ENCODE measurements at regions not wholly inside any gene's neighbourhood (a gene's known extent, or its start where the extent isn't known, plus 50 kb on each side); places are given as distances from the start of the nearest gene placed in this dataset. TPM values are rescaled to one million over a fixed set of nuclear protein-coding genes. Genes with fewer than 3 reads are reported as not detected.
A peak's percentile ranks its signal among the peaks of the same experiment; 100 is the strongest.

DNA sequence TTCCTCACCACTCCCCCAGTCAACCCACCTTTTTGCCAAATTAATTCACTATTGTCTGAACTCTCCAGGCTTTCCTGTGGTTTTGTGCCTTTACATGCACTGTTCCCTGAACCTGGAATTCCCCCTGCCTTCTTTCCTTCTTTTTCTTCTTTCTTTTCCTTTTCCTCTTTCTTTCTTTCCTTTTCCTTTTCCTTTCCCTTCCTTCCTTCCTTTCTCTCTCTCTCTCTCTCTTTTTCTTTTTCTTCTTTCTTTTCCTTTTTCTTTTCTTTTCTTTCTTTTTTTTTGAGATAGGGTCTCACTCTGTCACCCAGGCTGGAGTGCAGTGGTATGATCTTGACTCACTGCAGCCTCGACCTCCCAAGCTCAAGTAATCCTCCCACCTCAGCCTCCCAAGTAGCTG, 56.6 kb upstream of the CDC42BPA start:
- no peak for DNase-seq (ENCODE audit: low read depth)

DNA sequence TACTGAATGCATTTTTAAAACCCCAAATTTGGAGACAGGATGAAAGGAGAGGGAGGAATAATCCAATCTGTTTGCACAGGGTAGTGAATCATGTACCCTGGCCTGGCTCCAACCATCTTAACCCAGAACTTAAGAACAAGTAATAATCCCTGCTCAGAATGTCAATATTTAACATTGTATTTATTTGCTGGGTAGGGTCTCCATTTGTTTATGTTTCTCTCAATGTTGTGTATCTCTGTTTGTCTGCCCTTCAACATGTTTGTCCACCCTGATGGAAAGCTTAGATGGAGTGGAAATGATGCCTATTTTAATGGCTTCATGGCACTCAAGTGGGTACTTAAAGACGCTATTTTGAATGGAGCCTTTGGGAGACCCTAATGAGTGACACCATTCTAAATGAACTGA, 54.4 kb upstream of the CDC42BPA start:
- DNase-seq (ENCODE audit: low read depth) = peak; percentile 53

DNA sequence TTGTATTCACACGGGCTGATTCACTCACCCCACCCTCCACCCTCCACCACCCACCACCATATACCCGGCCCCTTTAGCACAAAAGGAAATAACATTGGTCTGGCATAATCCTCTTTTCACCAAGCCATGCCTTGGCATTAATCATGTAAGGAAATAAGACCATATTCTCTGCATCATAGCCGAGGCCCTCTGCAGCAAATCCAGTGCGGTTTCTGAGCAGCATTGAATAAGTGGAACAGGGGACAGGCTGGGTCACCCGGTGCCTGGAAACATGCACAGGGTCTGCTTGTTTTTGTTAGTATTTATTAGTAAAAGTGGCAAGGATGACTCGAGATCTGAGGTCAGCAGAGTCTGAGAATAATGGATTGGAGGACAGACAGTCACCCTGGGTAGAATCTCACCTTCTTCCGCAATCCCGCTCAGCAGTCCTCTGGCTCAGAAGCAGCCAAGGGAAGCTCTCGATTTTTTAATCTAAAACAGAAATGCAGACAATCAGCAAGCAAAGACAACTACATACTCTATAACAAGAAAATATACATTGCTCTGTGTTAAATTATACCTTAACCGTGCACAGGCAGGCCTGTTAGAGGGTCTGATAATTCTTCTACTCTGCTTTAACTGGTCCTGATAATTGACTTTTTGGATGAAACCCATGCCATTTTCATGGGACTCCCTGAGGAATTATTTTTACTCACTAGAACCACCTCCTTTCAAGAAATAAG, 52.4 kb upstream of the CDC42BPA start:
- DNase-seq (ENCODE audit: low read depth) = peak; percentile 87

DNA sequence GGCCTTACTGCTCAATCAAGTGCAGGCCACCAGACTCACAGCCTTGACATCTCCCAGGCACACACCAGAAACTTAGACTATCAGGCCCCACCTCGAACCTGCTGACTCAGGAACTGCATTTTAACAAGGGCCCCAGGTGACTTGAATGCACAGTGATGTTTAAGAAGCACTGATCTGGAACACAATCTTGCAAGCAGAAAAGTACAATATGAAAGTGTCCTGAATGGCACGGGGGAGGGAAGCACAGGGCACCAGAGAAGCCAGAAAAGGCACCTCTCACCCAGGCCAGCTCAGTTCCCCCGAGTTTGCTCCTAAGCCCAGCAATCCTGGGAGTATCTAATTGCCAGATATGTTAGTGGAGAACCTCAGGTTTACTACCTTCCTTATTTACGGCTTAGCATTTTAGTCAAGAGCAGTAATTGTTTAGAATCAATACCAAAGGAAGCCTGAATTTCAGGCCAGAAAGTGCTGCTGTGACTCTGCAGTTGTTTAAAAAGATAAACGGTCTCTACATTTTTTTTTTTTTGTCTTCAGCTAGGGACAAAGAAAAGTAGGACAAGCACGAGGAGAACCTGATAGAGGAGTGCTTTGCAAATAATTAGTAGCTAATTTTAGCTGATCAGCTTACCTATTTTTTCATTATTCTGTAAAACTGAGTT, 50.9 kb upstream of the CDC42BPA start:
- no peak for DNase-seq (ENCODE audit: low read depth)

Small RNA genes in the stretch of these regions (small RNA-seq; reads per million reads assigned to genes)
- gene AL451054.2 (not detected), gene BTF3P9 (not detected)
